Sigmoid colon (tissue), 4 donors: ENCODE measurements at regions not wholly inside any gene's neighbourhood (a gene's known extent, or its start where the extent isn't known, plus 50 kb on each side); places are given as distances from the start of the nearest gene placed in this dataset.

ENCODE experiments used
- CTCF ChIP-seq, 4 experiments: fragments of 450-650 bp in 3 of 4; fragments of 200-600 bp in 1 of 4; IDR thresholded peaks; one replicate each; pipeline ENCODE4 v1.5.1; 2016 to 2019; ENCODE audit warnings: antibody characterized with exemption in 4 of 4, mild to moderate bottlenecking in 3 of 4, moderate library complexity in 2 of 4
- POLR2AphosphoS5 ChIP-seq, 4 donors: sonication (generic); formaldehyde crosslinking; IDR thresholded peaks; one replicate each; pipeline ENCODE4 v1.6.1; 2017; ENCODE audit warnings: antibody characterized with exemption in 4 of 4

GRCh38 chr3:20405231-20405630 is 219.2 kb upstream of the SGO1 start:
- TF ChIP-seq POLR2AphosphoS5 (IDR thresholded peaks at IDR 0.05) (no peak), CTCF (IDR thresholded peaks at IDR 0.05) (no peak)
